ENCODE measurements at regions not wholly inside any gene's neighbourhood (a gene's known extent, or its start where the extent isn't known, plus 50 kb on each side); places are given as distances from the start of the nearest gene placed in this dataset.
"Not testable (repeated sequence)": the region's sequence is repeated elsewhere in the genome, so short reads cannot be mapped to it uniquely, and the experiment has no call there.

- H3K36me3 Mint-ChIP-seq; POLR2A ChIA-PET; H3K27me3 Mint-ChIP-seq (ENCODE audit: low read depth); H3K27ac Mint-ChIP-seq; H3K4me3 Mint-ChIP-seq; DNase-seq (ENCODE audit: low spot score); CTCF ChIA-PET; ATAC-seq: not testable (repeated sequence)
- peaks cover 17% of the 10 kb centered on the region for H3K9me3 Mint-ChIP-seq
- peaks cover 17% of the 10 kb centered on the region for H3K4me1 Mint-ChIP-seq
Observed at GRCh38 chr17:6373599-6373998, 61.3 kb downstream of the AIPL1 start.

DNA sequence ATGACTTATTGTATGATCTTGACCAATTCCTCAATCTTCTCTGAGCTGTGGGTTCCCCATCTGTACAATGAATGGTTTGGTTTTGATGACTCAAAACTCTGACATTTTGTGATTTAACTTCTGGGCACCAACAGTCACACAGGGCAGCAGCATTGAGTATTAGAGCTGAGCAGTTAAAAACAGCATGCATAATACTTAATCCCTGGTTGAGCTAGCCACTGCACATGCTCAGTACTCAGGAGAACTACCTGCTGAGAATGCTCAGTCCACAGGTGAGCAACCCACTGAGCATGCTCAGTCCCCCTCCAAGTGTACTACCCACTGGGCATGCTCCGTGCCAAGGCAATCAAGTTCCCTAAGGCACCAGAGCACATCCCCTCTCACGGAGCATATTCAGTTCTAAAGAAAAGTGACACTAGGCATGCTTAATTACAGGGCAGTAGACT, 68.7 kb downstream of the AIPL1 start:
- Mint-ChIP-seq H3K4me1 (peaks cover 8% of the 10 kb centered on the region), H3K27ac (no peak overlapping the region), H3K4me3 (no peak overlapping the region), H3K27me3 (ENCODE audit: low read depth) (no peaks in the 10 kb centered on the region), H3K36me3 (no peaks in the 10 kb centered on the region), H3K9me3 (no peaks in the 10 kb centered on the region)
- DNase-seq (ENCODE audit: low spot score): peak; percentile 23
- CTCF ChIA-PET: no interaction called here
- POLR2A ChIA-PET: no interaction called here
- peak; percentile 73 for ATAC-seq
- TF ChIP-seq NR2C2 (CRISPR knock-in tag; IDR thresholded peaks at IDR 0.05): no peak
- TF ChIP-seq IRF2 (CRISPR knock-in tag; IDR thresholded peaks at IDR 0.05; ENCODE audit: borderline replicate concordance, low read depth): no peak
- no peak for TF ChIP-seq GRHL2 (CRISPR knock-in tag; IDR thresholded peaks at IDR 0.05; ENCODE audit: insufficient replicate concordance, severe bottlenecking)
- TF ChIP-seq, protein P1, sequence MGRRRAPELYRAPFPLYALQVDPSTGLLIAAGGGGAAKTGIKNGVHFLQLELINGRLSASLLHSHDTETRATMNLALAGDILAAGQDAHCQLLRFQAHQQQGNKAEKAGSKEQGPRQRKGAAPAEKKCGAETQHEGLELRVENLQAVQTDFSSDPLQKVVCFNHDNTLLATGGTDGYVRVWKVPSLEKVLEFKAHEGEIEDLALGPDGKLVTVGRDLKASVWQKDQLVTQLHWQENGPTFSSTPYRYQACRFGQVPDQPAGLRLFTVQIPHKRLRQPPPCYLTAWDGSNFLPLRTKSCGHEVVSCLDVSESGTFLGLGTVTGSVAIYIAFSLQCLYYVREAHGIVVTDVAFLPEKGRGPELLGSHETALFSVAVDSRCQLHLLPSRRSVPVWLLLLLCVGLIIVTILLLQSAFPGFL (CRISPR knock-in tag; IDR thresholded peaks at IDR 0.05; ENCODE audit: borderline replicate concordance): no peak
- no peak for TF ChIP-seq FOXK1 (CRISPR knock-in tag; IDR thresholded peaks at IDR 0.05)
- TF ChIP-seq, protein P2, sequence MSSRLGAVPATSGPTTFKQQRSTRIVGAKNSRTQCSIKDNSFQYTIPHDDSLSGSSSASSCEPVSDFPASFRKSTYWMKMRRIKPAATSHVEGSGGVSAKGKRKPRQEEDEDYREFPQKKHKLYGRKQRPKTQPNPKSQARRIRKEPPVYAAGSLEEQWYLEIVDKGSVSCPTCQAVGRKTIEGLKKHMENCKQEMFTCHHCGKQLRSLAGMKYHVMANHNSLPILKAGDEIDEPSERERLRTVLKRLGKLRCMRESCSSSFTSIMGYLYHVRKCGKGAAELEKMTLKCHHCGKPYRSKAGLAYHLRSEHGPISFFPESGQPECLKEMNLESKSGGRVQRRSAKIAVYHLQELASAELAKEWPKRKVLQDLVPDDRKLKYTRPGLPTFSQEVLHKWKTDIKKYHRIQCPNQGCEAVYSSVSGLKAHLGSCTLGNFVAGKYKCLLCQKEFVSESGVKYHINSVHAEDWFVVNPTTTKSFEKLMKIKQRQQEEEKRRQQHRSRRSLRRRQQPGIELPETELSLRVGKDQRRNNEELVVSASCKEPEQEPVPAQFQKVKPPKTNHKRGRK (CRISPR knock-in tag; IDR thresholded peaks at IDR 0.05; ENCODE audit: borderline replicate concordance): no peak
- no peak for TF ChIP-seq ZNF396 (CRISPR knock-in tag; IDR thresholded peaks at IDR 0.05; ENCODE audit: borderline replicate concordance)
- TF ChIP-seq ZNF121 (CRISPR knock-in tag; IDR thresholded peaks at IDR 0.05): no peak
- TF ChIP-seq NFATC4 (CRISPR knock-in tag; IDR thresholded peaks at IDR 0.05): no peak
- TF ChIP-seq IRF1 (CRISPR knock-in tag; IDR thresholded peaks at IDR 0.05): no peak
- no peak for TF ChIP-seq RORB (CRISPR knock-in tag; IDR thresholded peaks at IDR 0.05)
- no peak for TF ChIP-seq CREM (CRISPR knock-in tag; IDR thresholded peaks at IDR 0.05)
- no peak for TF ChIP-seq ATF3 (CRISPR knock-in tag; conservative IDR thresholded peaks at IDR 0.05)
- TF ChIP-seq MXD4 (CRISPR knock-in tag; IDR thresholded peaks at IDR 0.05; ENCODE audit: borderline replicate concordance): no peak

GRCh38 chr17:6365200-6365943, 69.5 kb downstream of the AIPL1 start:
- Mint-ChIP-seq H3K36me3 (no peaks in the 10 kb centered on the region), H3K27ac (no peak overlapping the region), H3K27me3 (ENCODE audit: low read depth) (no peaks in the 10 kb centered on the region), H3K4me3 (no peak overlapping the region), H3K9me3 (no peaks in the 10 kb centered on the region), H3K4me1 (peaks cover 8% of the 10 kb centered on the region)
- ATAC-seq: no peak
- no peak for DNase-seq (ENCODE audit: low spot score)
- POLR2A ChIA-PET: interaction anchor here (0.6 kb wide), 1 partner anchor 102 kb away, joined by 3 read pairs; no protein-coding TSS in a partner anchor
- TF ChIP-seq FOXK1 (CRISPR knock-in tag; IDR thresholded peaks at IDR 0.05): no peak
- no peak for TF ChIP-seq ZNF425 (CRISPR knock-in tag; conservative IDR thresholded peaks at IDR 0.05)
- TF ChIP-seq USF2 (CRISPR knock-in tag; IDR thresholded peaks at IDR 0.05): no peak
- TF ChIP-seq NR1H2 (CRISPR knock-in tag; IDR thresholded peaks at IDR 0.05): no peak
- TF ChIP-seq FOXP1 (CRISPR knock-in tag; IDR thresholded peaks at IDR 0.05; ENCODE audit: borderline replicate concordance): no peak
- TF ChIP-seq PRRX2 (CRISPR knock-in tag; IDR thresholded peaks at IDR 0.05): no peak
- TF ChIP-seq JUN (CRISPR knock-in tag; IDR thresholded peaks at IDR 0.05): no peak
- TF ChIP-seq, protein P3, sequence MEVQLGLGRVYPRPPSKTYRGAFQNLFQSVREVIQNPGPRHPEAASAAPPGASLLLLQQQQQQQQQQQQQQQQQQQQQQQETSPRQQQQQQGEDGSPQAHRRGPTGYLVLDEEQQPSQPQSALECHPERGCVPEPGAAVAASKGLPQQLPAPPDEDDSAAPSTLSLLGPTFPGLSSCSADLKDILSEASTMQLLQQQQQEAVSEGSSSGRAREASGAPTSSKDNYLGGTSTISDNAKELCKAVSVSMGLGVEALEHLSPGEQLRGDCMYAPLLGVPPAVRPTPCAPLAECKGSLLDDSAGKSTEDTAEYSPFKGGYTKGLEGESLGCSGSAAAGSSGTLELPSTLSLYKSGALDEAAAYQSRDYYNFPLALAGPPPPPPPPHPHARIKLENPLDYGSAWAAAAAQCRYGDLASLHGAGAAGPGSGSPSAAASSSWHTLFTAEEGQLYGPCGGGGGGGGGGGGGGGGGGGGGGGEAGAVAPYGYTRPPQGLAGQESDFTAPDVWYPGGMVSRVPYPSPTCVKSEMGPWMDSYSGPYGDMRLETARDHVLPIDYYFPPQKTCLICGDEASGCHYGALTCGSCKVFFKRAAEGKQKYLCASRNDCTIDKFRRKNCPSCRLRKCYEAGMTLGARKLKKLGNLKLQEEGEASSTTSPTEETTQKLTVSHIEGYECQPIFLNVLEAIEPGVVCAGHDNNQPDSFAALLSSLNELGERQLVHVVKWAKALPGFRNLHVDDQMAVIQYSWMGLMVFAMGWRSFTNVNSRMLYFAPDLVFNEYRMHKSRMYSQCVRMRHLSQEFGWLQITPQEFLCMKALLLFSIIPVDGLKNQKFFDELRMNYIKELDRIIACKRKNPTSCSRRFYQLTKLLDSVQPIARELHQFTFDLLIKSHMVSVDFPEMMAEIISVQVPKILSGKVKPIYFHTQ (CRISPR knock-in tag; IDR thresholded peaks at IDR 0.05): no peak
- no peak for TF ChIP-seq ETV6 (CRISPR knock-in tag; IDR thresholded peaks at IDR 0.05)
- CTCF ChIA-PET: no interaction called here
